Liver (tissue), 8 donors: ENCODE measurements at regions not wholly inside any gene's neighbourhood (a gene's known extent, or its start where the extent isn't known, plus 50 kb on each side); places are given as distances from the start of the nearest gene placed in this dataset.

Experiments used
- DNase-seq: peaks from one replicate; pipeline ENCODE4 v3.0.0-alpha.2; 2017; ENCODE audit warnings: low spot score
- H3K27ac ChIP-seq, 2 donors: one replicate each; pipeline ENCODE4 v1.7.0; 2013; ENCODE audit warnings: inconsistent platforms in 2 of 2, low read length in 2 of 2, control low read depth in 1 of 2, low read depth in 1 of 2, mild to moderate bottlenecking in 1 of 2
- H3K27me3 ChIP-seq, 4 donors: one replicate each; pipeline versions ENCODE4 v1.6.1 to v1.7.0; 2013; ENCODE audit warnings: low read length in 3 of 4, inconsistent platforms in 1 of 4, mild to moderate bottlenecking in 1 of 4, moderate library complexity in 1 of 4; ENCODE audit not compliant: control insufficient read depth in 4 of 4, insufficient read depth in 4 of 4
- H3K36me3 ChIP-seq, 4 donors: one replicate each; pipeline versions ENCODE4 v1.6.1 to v1.7.0; 2013; ENCODE audit warnings: low read length in 3 of 4, mild to moderate bottlenecking in 3 of 4, low read depth in 1 of 4, moderate library complexity in 1 of 4; ENCODE audit not compliant: control insufficient read depth in 4 of 4, insufficient read depth in 3 of 4
- H3K4me1 ChIP-seq, 4 donors: one replicate each; pipeline versions ENCODE4 v1.6.1 to v1.7.0; 2013; ENCODE audit warnings: low read length in 3 of 4, mild to moderate bottlenecking in 3 of 4, moderate library complexity in 1 of 4; ENCODE audit not compliant: control insufficient read depth in 4 of 4, insufficient read depth in 4 of 4
- H3K4me3 ChIP-seq, 3 donors: one replicate each; pipeline versions ENCODE4 v1.6.1 to v1.7.0; 2013; ENCODE audit warnings: low read length in 3 of 3, control low read depth in 1 of 3, low read depth in 1 of 3, mild to moderate bottlenecking in 1 of 3
- H3K9ac ChIP-seq, 2 donors: one replicate each; pipeline ENCODE4 v1.7.0; 2013; ENCODE audit warnings: low read length in 2 of 2, mild to moderate bottlenecking in 2 of 2, moderate library complexity in 2 of 2, control low read depth in 1 of 2, low read depth in 1 of 2
- H3K9me3 ChIP-seq, 4 donors: one replicate each; pipeline versions ENCODE4 v1.6.1 to v1.7.0; 2013; ENCODE audit warnings: low read length in 3 of 4; ENCODE audit not compliant: control insufficient read depth in 4 of 4
- FOXA1 ChIP-seq: IDR thresholded peaks from 2 replicates; pipeline ENCODE4 v1.6.1; 2016; ENCODE audit warnings: antibody characterized with exemption
- FOXA2 ChIP-seq: IDR thresholded peaks from 2 replicates; pipeline ENCODE4 v1.6.1; 2016; ENCODE audit warnings: antibody characterized with exemption
- HNF4G ChIP-seq: IDR thresholded peaks from 2 replicates; pipeline ENCODE4 v1.6.1; 2016; ENCODE audit warnings: antibody characterized with exemption
- JUND ChIP-seq, 2 donors: IDR thresholded peaks; 2 replicates each; pipeline ENCODE4 v1.6.1; 2016; ENCODE audit warnings: antibody characterized with exemption in 2 of 2
- NR2F2 ChIP-seq: IDR thresholded peaks from 2 replicates; pipeline ENCODE4 v1.6.1; 2016; ENCODE audit warnings: antibody characterized with exemption
- RAD21 ChIP-seq, 2 donors: IDR thresholded peaks; 2 replicates each; pipeline ENCODE4 v1.6.1; 2016; ENCODE audit warnings: antibody characterized with exemption in 2 of 2, mild to moderate bottlenecking in 2 of 2
- REST ChIP-seq: IDR thresholded peaks from 2 replicates; pipeline ENCODE4 v1.6.1; 2016; ENCODE audit warnings: antibody characterized with exemption, mild to moderate bottlenecking
- RXRA ChIP-seq, 2 donors: IDR thresholded peaks; 2 replicates each; pipeline ENCODE4 v1.6.1; 2017 to 2018; ENCODE audit warnings: antibody characterized with exemption in 2 of 2, mild to moderate bottlenecking in 1 of 2
- SP1 ChIP-seq: IDR thresholded peaks from 2 replicates; pipeline ENCODE4 v1.6.1; 2018; ENCODE audit warnings: antibody characterized with exemption, mild to moderate bottlenecking
- WGBS: extraction: QIAGEN DNeasy Blood & Tissue Kit; methylation state at CpG from one replicate; pipeline ENCODE4 v1.1.7; 2013; 5-methylcytosine and 5-hydroxymethylcytosine counted together
- TF ChIP-seq, protein P1 (sequence below): IDR thresholded peaks from 2 replicates; pipeline ENCODE4 v1.6.1; 2016; ENCODE audit warnings: antibody characterized with exemption
- TF ChIP-seq, protein P2 (sequence below): fragments of 150-350 bp; IDR thresholded peaks from 2 replicates; pipeline ENCODE4 v1.5.1; 2017; ENCODE audit warnings: improper control_type of control experiment, low read depth, low read length; ENCODE audit not compliant: missing input control
- donor health status: healthy.
- donor health status: healthy.
- donor health status: healthy.
- donor health status: healthy.
- donor health status: healthy.

GRCh38 chr4:188289531-188290125 lies 150.4 kb downstream of the TRIML1 start:
- WGBS = 77% methylated on average over 5 of the region's 5 CpGs
- Histone ChIP-seq H3K27ac (no peak overlapping the region), H3K4me3 (no peak overlapping the region), H3K4me1 (no peaks in the 10 kb centered on the region), H3K36me3 (no peaks in the 10 kb centered on the region), H3K9ac (no peak overlapping the region), H3K27me3 (peaks cover 0 to 2% (median 0%) of the 10 kb centered on the region in 4 donors), H3K9me3 (no peaks in the 10 kb centered on the region)
- TF ChIP-seq, protein P1, sequence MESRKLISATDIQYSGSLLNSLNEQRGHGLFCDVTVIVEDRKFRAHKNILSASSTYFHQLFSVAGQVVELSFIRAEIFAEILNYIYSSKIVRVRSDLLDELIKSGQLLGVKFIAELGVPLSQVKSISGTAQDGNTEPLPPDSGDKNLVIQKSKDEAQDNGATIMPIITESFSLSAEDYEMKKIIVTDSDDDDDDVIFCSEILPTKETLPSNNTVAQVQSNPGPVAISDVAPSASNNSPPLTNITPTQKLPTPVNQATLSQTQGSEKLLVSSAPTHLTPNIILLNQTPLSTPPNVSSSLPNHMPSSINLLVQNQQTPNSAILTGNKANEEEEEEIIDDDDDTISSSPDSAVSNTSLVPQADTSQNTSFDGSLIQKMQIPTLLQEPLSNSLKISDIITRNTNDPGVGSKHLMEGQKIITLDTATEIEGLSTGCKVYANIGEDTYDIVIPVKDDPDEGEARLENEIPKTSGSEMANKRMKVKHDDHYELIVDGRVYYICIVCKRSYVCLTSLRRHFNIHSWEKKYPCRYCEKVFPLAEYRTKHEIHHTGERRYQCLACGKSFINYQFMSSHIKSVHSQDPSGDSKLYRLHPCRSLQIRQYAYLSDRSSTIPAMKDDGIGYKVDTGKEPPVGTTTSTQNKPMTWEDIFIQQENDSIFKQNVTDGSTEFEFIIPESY = no peak
- TF ChIP-seq SP1 (no peak), HNF4G (no peak), REST (no peak), RXRA (IDR thresholded peaks at IDR 0.05) (no peak)
- TF ChIP-seq, protein P2, sequence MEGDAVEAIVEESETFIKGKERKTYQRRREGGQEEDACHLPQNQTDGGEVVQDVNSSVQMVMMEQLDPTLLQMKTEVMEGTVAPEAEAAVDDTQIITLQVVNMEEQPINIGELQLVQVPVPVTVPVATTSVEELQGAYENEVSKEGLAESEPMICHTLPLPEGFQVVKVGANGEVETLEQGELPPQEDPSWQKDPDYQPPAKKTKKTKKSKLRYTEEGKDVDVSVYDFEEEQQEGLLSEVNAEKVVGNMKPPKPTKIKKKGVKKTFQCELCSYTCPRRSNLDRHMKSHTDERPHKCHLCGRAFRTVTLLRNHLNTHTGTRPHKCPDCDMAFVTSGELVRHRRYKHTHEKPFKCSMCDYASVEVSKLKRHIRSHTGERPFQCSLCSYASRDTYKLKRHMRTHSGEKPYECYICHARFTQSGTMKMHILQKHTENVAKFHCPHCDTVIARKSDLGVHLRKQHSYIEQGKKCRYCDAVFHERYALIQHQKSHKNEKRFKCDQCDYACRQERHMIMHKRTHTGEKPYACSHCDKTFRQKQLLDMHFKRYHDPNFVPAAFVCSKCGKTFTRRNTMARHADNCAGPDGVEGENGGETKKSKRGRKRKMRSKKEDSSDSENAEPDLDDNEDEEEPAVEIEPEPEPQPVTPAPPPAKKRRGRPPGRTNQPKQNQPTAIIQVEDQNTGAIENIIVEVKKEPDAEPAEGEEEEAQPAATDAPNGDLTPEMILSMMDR = no peak
- DNase-seq = no peak

- no peaks in the 10 kb centered on the region for H3K36me3 ChIP-seq
- WGBS = 60% methylated on average over 1 of the region's 1 CpG
These were observed 156.7 kb downstream of the TRIML1 start for GRCh38 chr4:188295899-188296298.

GRCh38 chr4:188296331-188296730 lies 157.1 kb downstream of the TRIML1 start:
- Histone ChIP-seq H3K9me3 (peaks cover 0 to 3% (median 3%) of the 10 kb centered on the region in 4 donors), H3K27ac (no peak overlapping the region), H3K4me1 (no peaks in the 10 kb centered on the region), H3K4me3 (no peak overlapping the region), H3K9ac (no peak overlapping the region), H3K36me3 (no peaks in the 10 kb centered on the region), H3K27me3 (peaks cover 0 to 2% (median 0%) of the 10 kb centered on the region in 4 donors)
- TF ChIP-seq FOXA1 = no peak
- no peak for TF ChIP-seq FOXA2
- TF ChIP-seq RXRA (IDR thresholded peaks at IDR 0.05) = no peak
- WGBS = 55% methylated on average over 1 of the region's 1 CpG
- DNase-seq = no peak

More at GRCh38 chr4:188295899-188296298, 156.7 kb downstream of the TRIML1 start:
- H3K4me3 ChIP-seq = no peak overlapping the region
- peaks cover 0 to 3% (median 3%) of the 10 kb centered on the region in 4 donors for H3K9me3 ChIP-seq
- no peak overlapping the region for H3K9ac ChIP-seq
- H3K4me1 ChIP-seq = no peaks in the 10 kb centered on the region
- H3K27ac ChIP-seq = no peak overlapping the region
- no peak for TF ChIP-seq SP1
- TF ChIP-seq NR2F2 = no peak
- TF ChIP-seq RAD21 (IDR thresholded peaks at IDR 0.05) = no peak
- no peak for TF ChIP-seq JUND (IDR thresholded peaks at IDR 0.05)
- H3K27me3 ChIP-seq = peaks cover 0 to 2% (median 0%) of the 10 kb centered on the region in 4 donors
- no peak for DNase-seq
